Panc1 (cell line): ENCODE measurements at regions not wholly inside any gene's neighbourhood (a gene's known extent, or its start where the extent isn't known, plus 50 kb on each side); places are given as distances from the start of the nearest gene placed in this dataset.

Experiments
- ATAC-seq: fragments of 200-7000 bp; cut with Tn5 transposase; 2 replicates; pipeline ENCODE4 v1.9.1; 2020; ENCODE audit warnings: mild to moderate bottlenecking, moderate library complexity
- BruUV-seq: library from RNA; stranded (reverse); fragments of 400-500 nt; replicated peaks from 2 replicates; lab custom pipeline; 2021; lab: Mats Ljungman, UMichigan
- CTCF ChIA-PET: fragments of 300-600 bp; sonication (Branson Sonifier 250); formaldehyde crosslinking; loops from one replicate; lab custom pipeline; 2022; ENCODE audit warnings: antibody characterized with exemption; lab: Charles Lee
- POLR2A ChIA-PET: fragments of 300-600 bp; sonication (Branson Sonifier 250); formaldehyde crosslinking; loops from one replicate; lab custom pipeline; 2022; ENCODE audit warnings: antibody characterized with exemption; lab: Charles Lee
- DNase-seq: peaks from one replicate; pipeline ENCODE4 v3.0.0-alpha.2; 2010; ENCODE audit warnings: low read depth, low spot score
- H3K27ac ChIP-seq: 2 replicates; pipeline ENCODE4 v1.5.1; 2011; ENCODE audit warnings: mild to moderate bottlenecking, low read length, inconsistent platforms
- H3K27me3 ChIP-seq: fragments of 200-500 bp; sonication (Bioruptor generic); 2 replicates; pipeline ENCODE4 v1.6.0; 2014; ENCODE audit warnings: low read length, inconsistent platforms; ENCODE audit not compliant: control insufficient read depth, insufficient read depth
- H3K36me3 ChIP-seq: fragments of 200-500 bp; sonication (Bioruptor generic); 2 replicates; pipeline ENCODE4 v1.5.1; 2014; ENCODE audit warnings: inconsistent platforms, mild to moderate bottlenecking, low read length, moderate library complexity; ENCODE audit not compliant: control insufficient read depth, insufficient read depth
- H3K4me1 ChIP-seq: 2 replicates; pipeline ENCODE4 v1.5.1; 2011; ENCODE audit warnings: inconsistent platforms, mild to moderate bottlenecking, low read length, moderate library complexity; ENCODE audit not compliant: control insufficient read depth, insufficient read depth
- H3K4me3 ChIP-seq, 2 experiments: 2 replicates each; pipeline ENCODE4 v1.5.1; 2011 to 2012; ENCODE audit warnings: low read depth in 2 of 2, low read length in 2 of 2, mild to moderate bottlenecking in 2 of 2, inconsistent platforms in 1 of 2, moderate library complexity in 1 of 2
- H3K9me3 ChIP-seq: fragments of 200-500 bp; sonication (Bioruptor generic); 2 replicates; pipeline ENCODE4 v1.5.1; 2014; ENCODE audit warnings: low read depth, mild to moderate bottlenecking, inconsistent platforms, low read length, moderate library complexity; ENCODE audit not compliant: control insufficient read depth, insufficient read depth
- POLR2AphosphoS5 ChIP-seq: IDR thresholded peaks from 2 replicates; pipeline ENCODE4 v1.6.1; 2012; ENCODE audit warnings: mild to moderate bottlenecking, low read depth, low read length, moderate library complexity
- SIN3A ChIP-seq: IDR thresholded peaks from 2 replicates; pipeline ENCODE4 v1.6.1; 2012; ENCODE audit warnings: low read depth, mild to moderate bottlenecking, low read length, moderate library complexity, borderline replicate concordance; ENCODE audit not compliant: insufficient read depth
- TCF7L2 ChIP-seq: IDR thresholded peaks from 2 replicates; pipeline ENCODE4 v1.6.1; 2011; ENCODE audit warnings: mild to moderate bottlenecking, low read depth, low read length, inconsistent platforms
- in situ Hi-C: cut with HindIII; loops from 2 replicates; pipeline ENCODE4 v1.10.0; 2016; ENCODE audit warnings: low sequenced_read_pairs, low pct_unique_long_range_greater_than_20kb
- intact Hi-C: fragments of 100-400 bp; cut with micrococcal nuclease; formaldehyde crosslinking; loops from one replicate; pipeline ENCODE4 v1.10.0; 2022; ENCODE audit not compliant: unreplicated experiment
- TF ChIP-seq, protein P1 (sequence below): fragments of 450-650 bp; IDR thresholded peaks from 2 replicates; pipeline ENCODE4 v1.5.1; 2017; ENCODE audit warnings: mild to moderate bottlenecking
- TF ChIP-seq, protein P2 (sequence below), 2 experiments: IDR thresholded peaks; 2 replicates each; pipeline ENCODE4 v1.6.1; 2011 to 2012; ENCODE audit warnings: low read depth in 2 of 2, control low read depth in 1 of 2, low read length in 1 of 2, mild to moderate bottlenecking in 1 of 2, moderate library complexity in 1 of 2; ENCODE audit not compliant: insufficient read depth in 1 of 2

DNA sequence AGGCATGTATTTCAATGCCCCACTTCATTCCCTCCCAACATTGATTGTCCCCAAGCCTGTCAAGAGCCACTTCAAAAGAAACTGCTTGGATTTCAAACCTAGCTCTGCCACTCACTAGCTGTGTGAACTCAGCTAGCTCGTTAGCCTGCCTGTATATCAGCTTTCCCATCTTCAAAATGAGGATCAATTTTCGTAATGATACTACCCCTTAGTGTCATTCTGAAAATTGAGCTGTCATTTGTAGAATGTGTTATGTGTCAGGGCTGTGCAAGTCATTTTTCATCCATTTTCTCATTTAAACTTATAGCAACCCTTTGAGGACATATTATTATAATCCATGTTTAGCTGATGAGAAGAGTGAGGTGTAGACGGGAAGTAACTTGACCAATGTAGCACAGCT, 88.6 kb downstream of the TRIM42 start:
- in situ Hi-C loops = no loop called here
- ChIA-PET CTCF (no interaction called here), POLR2A (no interaction called here)
- DNase-seq (no peak), ATAC-seq (no peak)
- intact Hi-C loops = no loop called here
- no peaks in the 10 kb centered on the region for H3K9me3 ChIP-seq
- TF ChIP-seq SIN3A = no peak
- TF ChIP-seq, protein P1, sequence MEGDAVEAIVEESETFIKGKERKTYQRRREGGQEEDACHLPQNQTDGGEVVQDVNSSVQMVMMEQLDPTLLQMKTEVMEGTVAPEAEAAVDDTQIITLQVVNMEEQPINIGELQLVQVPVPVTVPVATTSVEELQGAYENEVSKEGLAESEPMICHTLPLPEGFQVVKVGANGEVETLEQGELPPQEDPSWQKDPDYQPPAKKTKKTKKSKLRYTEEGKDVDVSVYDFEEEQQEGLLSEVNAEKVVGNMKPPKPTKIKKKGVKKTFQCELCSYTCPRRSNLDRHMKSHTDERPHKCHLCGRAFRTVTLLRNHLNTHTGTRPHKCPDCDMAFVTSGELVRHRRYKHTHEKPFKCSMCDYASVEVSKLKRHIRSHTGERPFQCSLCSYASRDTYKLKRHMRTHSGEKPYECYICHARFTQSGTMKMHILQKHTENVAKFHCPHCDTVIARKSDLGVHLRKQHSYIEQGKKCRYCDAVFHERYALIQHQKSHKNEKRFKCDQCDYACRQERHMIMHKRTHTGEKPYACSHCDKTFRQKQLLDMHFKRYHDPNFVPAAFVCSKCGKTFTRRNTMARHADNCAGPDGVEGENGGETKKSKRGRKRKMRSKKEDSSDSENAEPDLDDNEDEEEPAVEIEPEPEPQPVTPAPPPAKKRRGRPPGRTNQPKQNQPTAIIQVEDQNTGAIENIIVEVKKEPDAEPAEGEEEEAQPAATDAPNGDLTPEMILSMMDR = no peak
- TF ChIP-seq POLR2AphosphoS5 = no peak
- no peak overlapping the region for H3K4me3 ChIP-seq
- BruUV-seq = no TSS peak
- H3K36me3 ChIP-seq = no peaks in the 10 kb centered on the region
- no peak overlapping the region for H3K27ac ChIP-seq
- H3K4me1 ChIP-seq = no peaks in the 10 kb centered on the region
- H3K27me3 ChIP-seq = 0 out of 2 replicates have a peak, but pooled peaks cover 7% of the 10 kb centered on the region

DNA sequence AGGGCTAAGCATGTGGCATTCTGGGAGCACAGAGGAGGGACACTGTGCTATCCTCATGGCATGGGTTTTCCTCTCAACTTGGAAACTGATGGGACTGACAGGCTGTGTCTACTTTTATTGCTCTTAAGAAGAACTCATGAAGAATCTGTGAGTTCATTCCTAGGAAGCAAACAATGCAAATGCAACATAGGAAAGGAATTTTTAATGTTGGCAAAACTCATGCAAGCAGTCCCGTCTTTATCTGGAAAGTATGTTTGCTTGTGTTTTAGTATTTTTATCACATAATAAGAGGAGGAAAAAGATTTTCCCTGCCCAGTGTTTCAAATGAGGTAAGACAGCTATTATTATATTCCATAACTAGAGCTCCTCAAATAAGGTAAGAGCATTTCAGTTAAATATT, 89.7 kb downstream of the TRIM42 start:
- DNase-seq (no peak), ATAC-seq (no peak)
- intact Hi-C loops (no loop called here), in situ Hi-C loops (no loop called here)
- CTCF ChIA-PET = no interaction called here
- H3K36me3 ChIP-seq = no peaks in the 10 kb centered on the region
- H3K4me3 ChIP-seq = no peak overlapping the region
- no peaks in the 10 kb centered on the region for H3K9me3 ChIP-seq
- BruUV-seq = no TSS peak
- TF ChIP-seq, protein P2, sequence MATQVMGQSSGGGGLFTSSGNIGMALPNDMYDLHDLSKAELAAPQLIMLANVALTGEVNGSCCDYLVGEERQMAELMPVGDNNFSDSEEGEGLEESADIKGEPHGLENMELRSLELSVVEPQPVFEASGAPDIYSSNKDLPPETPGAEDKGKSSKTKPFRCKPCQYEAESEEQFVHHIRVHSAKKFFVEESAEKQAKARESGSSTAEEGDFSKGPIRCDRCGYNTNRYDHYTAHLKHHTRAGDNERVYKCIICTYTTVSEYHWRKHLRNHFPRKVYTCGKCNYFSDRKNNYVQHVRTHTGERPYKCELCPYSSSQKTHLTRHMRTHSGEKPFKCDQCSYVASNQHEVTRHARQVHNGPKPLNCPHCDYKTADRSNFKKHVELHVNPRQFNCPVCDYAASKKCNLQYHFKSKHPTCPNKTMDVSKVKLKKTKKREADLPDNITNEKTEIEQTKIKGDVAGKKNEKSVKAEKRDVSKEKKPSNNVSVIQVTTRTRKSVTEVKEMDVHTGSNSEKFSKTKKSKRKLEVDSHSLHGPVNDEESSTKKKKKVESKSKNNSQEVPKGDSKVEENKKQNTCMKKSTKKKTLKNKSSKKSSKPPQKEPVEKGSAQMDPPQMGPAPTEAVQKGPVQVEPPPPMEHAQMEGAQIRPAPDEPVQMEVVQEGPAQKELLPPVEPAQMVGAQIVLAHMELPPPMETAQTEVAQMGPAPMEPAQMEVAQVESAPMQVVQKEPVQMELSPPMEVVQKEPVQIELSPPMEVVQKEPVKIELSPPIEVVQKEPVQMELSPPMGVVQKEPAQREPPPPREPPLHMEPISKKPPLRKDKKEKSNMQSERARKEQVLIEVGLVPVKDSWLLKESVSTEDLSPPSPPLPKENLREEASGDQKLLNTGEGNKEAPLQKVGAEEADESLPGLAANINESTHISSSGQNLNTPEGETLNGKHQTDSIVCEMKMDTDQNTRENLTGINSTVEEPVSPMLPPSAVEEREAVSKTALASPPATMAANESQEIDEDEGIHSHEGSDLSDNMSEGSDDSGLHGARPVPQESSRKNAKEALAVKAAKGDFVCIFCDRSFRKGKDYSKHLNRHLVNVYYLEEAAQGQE (IDR thresholded peaks at IDR 0.05; ENCODE audit: insufficient read depth in 1 of 2, low read depth in 2 of 2, low read length in 1 of 2) = no peak
- TF ChIP-seq, protein P1 = no peak
- no peak for TF ChIP-seq POLR2AphosphoS5
- no peak for TF ChIP-seq TCF7L2
- no peak overlapping the region for H3K27ac ChIP-seq
- H3K4me1 ChIP-seq = no peaks in the 10 kb centered on the region
- POLR2A ChIA-PET = no interaction called here
- 0 out of 2 replicates have a peak, but pooled peaks cover 2% of the 10 kb centered on the region for H3K27me3 ChIP-seq
